ENCODE measurements at regions not wholly inside any gene's neighbourhood (a gene's known extent, or its start where the extent isn't known, plus 50 kb on each side); places are given as distances from the start of the nearest gene placed in this dataset.

GRCh38 chr5:93069276-93069675 lies 511.7 kb downstream of the NR2F1-AS1 start:
- H3K27ac ChIP-seq (ENCODE audit: insufficient read depth, low read depth, low read length), result no peak overlapping the region
- no peak overlapping the region for H3K4me2 ChIP-seq (ENCODE audit: insufficient read depth, low read length)
- intact Hi-C loops (cut with micrococcal nuclease) (no loop called here), dilution Hi-C loops (cut with MboI; ENCODE audit: extremely low pct_ligation_motif_present, low sequenced_read_pairs) (no loop called here)
- no peak overlapping the region for H2AFZ ChIP-seq (ENCODE audit: low read depth, low read length)
- CTCF ChIA-PET, result interaction anchor here (0.9 kb wide), 1 partner anchor 9 kb away, joined by 3 read pairs; no protein-coding TSS in a partner anchor
- H4K20me1 ChIP-seq (replicated peaks; ENCODE audit: control insufficient read depth, extremely low read depth, insufficient read depth, low read length), result no peaks in the 10 kb centered on the region
- H3K4me1 ChIP-seq (ENCODE audit: control insufficient read depth, extremely low read depth, insufficient read depth, low read length), result peaks cover 6% of the 10 kb centered on the region
- H3K79me2 ChIP-seq (ENCODE audit: control insufficient read depth, insufficient read depth, low read length), result no peaks in the 10 kb centered on the region
- no peaks in the 10 kb centered on the region for H3K27me3 ChIP-seq (ENCODE audit: control insufficient read depth in 2 of 2, insufficient read depth in 2 of 2, low read length in 2 of 2)
- no TSS peak for BruUV-seq (replicated peaks)
- H3K36me3 ChIP-seq (ENCODE audit: control insufficient read depth in 2 of 2, extremely low read depth in 1 of 2, insufficient read depth in 2 of 2, low read length in 2 of 2), result no peaks in the 10 kb centered on the region
- H3K4me3 ChIP-seq (replicated peaks in 1 of 3; ENCODE audit: insufficient read depth in 1 of 3, low read depth in 1 of 3, low read length in 3 of 3), result no peak overlapping the region
- no peak for DNase-seq (ENCODE audit: low read depth, low spot score)
- H3K9me1 ChIP-seq (replicated peaks; ENCODE audit: control insufficient read depth, extremely low read depth, insufficient read depth, low read length), result no peaks in the 10 kb centered on the region
- H3K9ac ChIP-seq (replicated peaks; ENCODE audit: extremely low read depth, insufficient read depth, low read length), result no peak overlapping the region
- FAIRE-seq, result no peak
- POLR2A ChIA-PET, result no interaction called here
- no peaks in the 10 kb centered on the region for H3K9me3 ChIP-seq (replicated peaks; ENCODE audit: control insufficient read depth, insufficient read depth, low read length)
- TF ChIP-seq GATA2 (IDR thresholded peaks at IDR 0.05; ENCODE audit: insufficient read depth, insufficient read length, low read depth, low read length) (no peak), POLR2A (IDR thresholded peaks at IDR 0.05; ENCODE audit: low read depth, low read length) (no peak), MAX (IDR thresholded peaks at IDR 0.05; ENCODE audit: insufficient read depth, insufficient read length) (no peak), CTCF (IDR thresholded peaks at IDR 0.05; ENCODE audit: extremely low read depth in 1 of 2, insufficient read depth in 1 of 2, low read depth in 1 of 2, low read length in 2 of 2) (no peak), POLR2AphosphoS5 (IDR thresholded peaks at IDR 0.05; ENCODE audit: insufficient read depth, low read depth, low read length) (no peak)

GRCh38 chr5:93062548-93062947 lies 518.5 kb downstream of the NR2F1-AS1 start:
- peak; percentile 6 for DNase-seq (ENCODE audit: low read depth, low spot score)
- H3K27me3 ChIP-seq (ENCODE audit: control insufficient read depth in 2 of 2, insufficient read depth in 2 of 2, low read length in 2 of 2), result no peaks in the 10 kb centered on the region
- CTCF ChIA-PET, result interaction anchor here (0.6 to 1.5 kb wide), 4 partner anchors 118 to 739 kb away, joined by 3 to 4 read pairs (median 4); no protein-coding TSS in a partner anchor
- no peak overlapping the region for H3K9ac ChIP-seq (replicated peaks; ENCODE audit: extremely low read depth, insufficient read depth, low read length)
- POLR2A ChIA-PET, result no interaction called here
- no TSS peak for BruUV-seq (replicated peaks)
- dilution Hi-C loops (cut with MboI; ENCODE audit: extremely low pct_ligation_motif_present, low sequenced_read_pairs) (no loop called here), intact Hi-C loops (cut with micrococcal nuclease) (no loop called here)
- H3K9me1 ChIP-seq (replicated peaks; ENCODE audit: control insufficient read depth, extremely low read depth, insufficient read depth, low read length), result no peaks in the 10 kb centered on the region
- no peaks in the 10 kb centered on the region for H3K4me1 ChIP-seq (ENCODE audit: control insufficient read depth, extremely low read depth, insufficient read depth, low read length)
- no peak overlapping the region for H2AFZ ChIP-seq (ENCODE audit: low read depth, low read length)
- no peaks in the 10 kb centered on the region for H3K36me3 ChIP-seq (ENCODE audit: control insufficient read depth in 2 of 2, extremely low read depth in 1 of 2, insufficient read depth in 2 of 2, low read length in 2 of 2)
- TF ChIP-seq POLR2AphosphoS5 (IDR thresholded peaks at IDR 0.05; ENCODE audit: insufficient read depth, low read depth, low read length) (no peak), CTCF (IDR thresholded peaks at IDR 0.05; ENCODE audit: extremely low read depth in 1 of 2, insufficient read depth in 1 of 2, low read depth in 1 of 2, low read length in 2 of 2) (peak in 1 of 2 donors; percentile 13), MYC (IDR thresholded peaks at IDR 0.05; ENCODE audit: low read depth, low read length) (no peak), MAX (IDR thresholded peaks at IDR 0.05; ENCODE audit: insufficient read depth, insufficient read length) (no peak)
- no peaks in the 10 kb centered on the region for H3K9me3 ChIP-seq (replicated peaks; ENCODE audit: control insufficient read depth, insufficient read depth, low read length)
- no peaks in the 10 kb centered on the region for H4K20me1 ChIP-seq (replicated peaks; ENCODE audit: control insufficient read depth, extremely low read depth, insufficient read depth, low read length)
- no peak overlapping the region for H3K4me3 ChIP-seq (replicated peaks in 1 of 3; ENCODE audit: insufficient read depth in 1 of 3, low read depth in 1 of 3, low read length in 3 of 3)
- no peak overlapping the region for H3K27ac ChIP-seq (ENCODE audit: insufficient read depth, low read depth, low read length)
- H3K4me2 ChIP-seq (ENCODE audit: insufficient read depth, low read length), result no peak overlapping the region
- FAIRE-seq, result no peak
- no peaks in the 10 kb centered on the region for H3K79me2 ChIP-seq (ENCODE audit: control insufficient read depth, insufficient read depth, low read length)

Data from endothelial cell of umbilical vein (primary cell).